ENCODE measurements at regions not wholly inside any gene's neighbourhood (a gene's known extent, or its start where the extent isn't known, plus 50 kb on each side); places are given as distances from the start of the nearest gene placed in this dataset.

DNA sequence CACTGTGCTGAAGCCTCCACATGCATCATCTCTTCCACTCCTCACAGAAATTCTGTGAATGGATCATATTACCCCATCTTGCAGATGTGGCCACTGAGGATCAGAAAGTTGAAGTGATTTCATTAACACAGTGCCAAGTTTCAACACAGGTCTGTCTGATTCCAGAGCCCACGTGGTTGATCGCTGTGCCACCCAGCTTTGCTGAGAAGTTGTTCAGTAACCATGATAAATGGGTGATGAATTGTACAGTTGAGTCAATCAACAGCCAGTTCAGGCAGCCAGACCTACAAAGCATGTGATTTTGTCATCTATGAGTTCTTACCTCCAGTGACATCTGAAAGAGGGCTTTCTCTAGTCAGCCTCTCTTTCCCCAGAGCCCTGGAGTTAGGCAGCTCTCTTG, 61.8 kb upstream of the GRHL3 start:
- DNase-seq (ENCODE audit: low read depth), result no peak
- TF ChIP-seq CTCF (IDR thresholded peaks at IDR 0.05; ENCODE audit: insufficient read depth, low read depth, low read length), result no peak
- H3K4me3 ChIP-seq (ENCODE audit: low read depth, low read length), result no peak overlapping the region

- TF ChIP-seq CTCF (IDR thresholded peaks at IDR 0.05; ENCODE audit: insufficient read depth, low read depth, low read length), result no peak
- no peak for DNase-seq (ENCODE audit: low read depth)
- no peak overlapping the region for H3K4me3 ChIP-seq (ENCODE audit: low read depth, low read length)
Observed at GRCh38 chr1:24256687-24257086, 62.5 kb upstream of the GRHL3 start.

- TF ChIP-seq CTCF (IDR thresholded peaks at IDR 0.05; ENCODE audit: insufficient read depth, low read depth, low read length), result no peak
- H3K4me3 ChIP-seq (ENCODE audit: low read depth, low read length), result no peak overlapping the region
- DNase-seq (ENCODE audit: low read depth), result no peak
Observed at GRCh38 chr1:24255226-24255625, 63.9 kb upstream of the GRHL3 start.

GRCh38 chr1:24254783-24255182, 64.4 kb upstream of the GRHL3 start:
- no peak for DNase-seq (ENCODE audit: low read depth)
- no peak overlapping the region for H3K4me3 ChIP-seq (ENCODE audit: low read depth, low read length)
- TF ChIP-seq CTCF (IDR thresholded peaks at IDR 0.05; ENCODE audit: insufficient read depth, low read depth, low read length), result no peak

GRCh38 chr1:24253571-24253970, 65.6 kb upstream of the GRHL3 start:
- DNase-seq (ENCODE audit: low read depth), result no peak
- no peak overlapping the region for H3K4me3 ChIP-seq (ENCODE audit: low read depth, low read length)
- no peak for TF ChIP-seq CTCF (IDR thresholded peaks at IDR 0.05; ENCODE audit: insufficient read depth, low read depth, low read length)

- H3K4me3 ChIP-seq (ENCODE audit: low read depth, low read length), result no peak overlapping the region
- no peak for DNase-seq (ENCODE audit: low read depth)
- no peak for TF ChIP-seq CTCF (IDR thresholded peaks at IDR 0.05; ENCODE audit: insufficient read depth, low read depth, low read length)
Observed at GRCh38 chr1:24252185-24252780, 65.2 kb upstream of the IFNLR1 start.

- no peak overlapping the region for H3K4me3 ChIP-seq (ENCODE audit: low read depth, low read length)
- no peak for TF ChIP-seq CTCF (IDR thresholded peaks at IDR 0.05; ENCODE audit: insufficient read depth, low read depth, low read length)
Observed at GRCh38 chr1:24251501-24251900, 64.4 kb upstream of the IFNLR1 start.

More at GRCh38 chr1:24251501-24251900, 64.4 kb upstream of the IFNLR1 start:
- DNase-seq (ENCODE audit: low read depth), result no peak
